ENCODE measurements at regions not wholly inside any gene's neighbourhood (a gene's known extent, or its start where the extent isn't known, plus 50 kb on each side); places are given as distances from the start of the nearest gene placed in this dataset.
"Not testable (repeated sequence)": the region's sequence is repeated elsewhere in the genome, so short reads cannot be mapped to it uniquely, and the experiment has no call there.

DNA sequence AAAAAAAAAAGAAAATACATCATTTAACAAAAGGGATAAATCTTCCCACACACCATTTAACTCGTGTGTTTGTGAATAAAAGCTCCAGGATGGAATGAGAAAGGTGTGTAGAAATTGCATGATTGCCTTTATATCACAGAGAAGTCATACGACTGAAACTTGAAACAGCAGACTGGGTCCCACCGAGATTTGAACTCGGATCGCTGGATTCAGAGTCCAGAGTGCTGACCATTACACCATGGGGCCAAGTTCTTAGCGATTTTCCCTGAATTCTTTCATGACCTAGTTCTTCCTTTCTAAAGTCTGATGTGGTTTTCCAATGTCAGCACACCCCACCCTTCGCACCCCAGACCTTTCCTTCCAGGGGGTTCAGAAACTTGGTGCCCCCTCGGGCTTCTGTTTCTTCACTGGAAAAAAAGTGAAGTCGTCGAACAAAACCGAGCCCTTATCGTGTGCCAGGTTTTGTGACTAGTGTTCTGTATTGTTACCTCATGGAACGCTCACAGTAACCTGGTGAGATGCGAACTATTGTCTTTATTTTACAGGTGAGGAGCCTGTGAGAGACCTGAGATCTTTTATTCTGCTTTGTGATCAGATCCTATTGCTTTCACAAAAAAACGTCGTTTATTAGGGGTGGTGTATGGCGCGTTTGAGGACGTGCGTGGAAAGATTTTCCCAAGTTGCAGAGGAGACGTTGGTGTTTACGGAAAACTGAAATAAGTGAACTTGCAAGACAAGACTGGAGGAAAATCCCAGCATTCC is 120.8 kb downstream of the OR2B2 start:
- Mint-ChIP-seq H3K36me3 (ENCODE audit: low read depth) (no peaks in the 10 kb centered on the region), H3K27me3 (ENCODE audit: low read depth) (peaks cover 10% of the 10 kb centered on the region), H3K4me1 (ENCODE audit: low read depth) (peaks cover 45% of the 10 kb centered on the region), H3K9me3 (no peaks in the 10 kb centered on the region), H3K27ac (peak overlapping the region; percentile 59), H3K4me3 (ENCODE audit: low read depth) (peak overlapping the region; percentile 86)
- no peak for DNase-seq (ENCODE audit: low spot score)
- intact Hi-C loops (cut with micrococcal nuclease), result no loop called here

DNA sequence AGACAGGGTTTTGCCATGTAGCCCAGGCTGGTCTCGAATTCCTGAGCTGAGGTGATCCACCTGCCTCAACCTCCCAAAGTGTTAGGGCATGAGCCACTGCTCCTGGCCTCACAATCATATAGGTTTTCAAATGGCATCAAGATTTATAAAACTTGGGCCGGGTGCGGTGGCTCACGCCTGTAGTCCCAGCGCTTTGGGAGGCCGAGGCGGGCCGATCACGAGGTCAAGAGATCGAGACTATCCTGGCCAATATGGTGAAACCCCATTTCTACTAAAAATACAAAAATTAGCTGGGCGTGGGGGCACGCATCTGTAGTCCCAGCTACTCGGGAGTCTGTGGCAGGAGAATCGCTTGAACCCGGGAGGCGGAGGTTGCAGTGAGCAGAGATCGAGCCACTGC is 123.8 kb downstream of the OR2B2 start:
- peaks cover 21% of the 10 kb centered on the region for H3K4me1 Mint-ChIP-seq (ENCODE audit: low read depth)
- intact Hi-C loops (cut with micrococcal nuclease); H3K36me3 Mint-ChIP-seq (ENCODE audit: low read depth); H3K4me3 Mint-ChIP-seq (ENCODE audit: low read depth); DNase-seq (ENCODE audit: low spot score); H3K27ac Mint-ChIP-seq; H3K9me3 Mint-ChIP-seq: not testable (repeated sequence)
- peaks cover 27% of the 10 kb centered on the region for H3K27me3 Mint-ChIP-seq (ENCODE audit: low read depth)

DNA sequence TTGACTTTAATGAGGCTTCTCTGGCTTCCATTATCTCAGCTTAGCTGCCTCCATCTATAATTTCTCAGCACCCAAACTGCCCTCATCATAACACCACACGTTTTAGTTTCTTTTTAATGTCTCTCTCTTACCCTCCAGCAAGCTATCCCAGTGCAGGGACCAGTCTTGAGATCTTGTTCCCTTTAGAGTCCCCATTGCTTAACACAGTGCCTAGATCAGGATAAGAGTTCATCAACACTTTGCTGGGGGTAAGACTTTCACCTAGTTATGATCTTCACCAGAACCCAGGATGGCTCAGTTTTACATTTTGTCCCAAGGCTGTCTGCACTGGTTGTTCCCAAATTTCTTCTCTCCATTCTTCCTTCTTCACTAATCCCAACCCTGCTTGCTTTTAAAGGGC is 126.1 kb downstream of the OR2B2 start:
- Mint-ChIP-seq H3K9me3 (no peaks in the 10 kb centered on the region), H3K36me3 (ENCODE audit: low read depth) (no peaks in the 10 kb centered on the region), H3K4me3 (ENCODE audit: low read depth) (no peak overlapping the region), H3K27me3 (ENCODE audit: low read depth) (peaks cover 31% of the 10 kb centered on the region), H3K27ac (no peak overlapping the region), H3K4me1 (ENCODE audit: low read depth) (peaks cover under 1% of the 10 kb centered on the region)
- intact Hi-C loops (cut with micrococcal nuclease), result no loop called here
- no peak for DNase-seq (ENCODE audit: low spot score)

DNA sequence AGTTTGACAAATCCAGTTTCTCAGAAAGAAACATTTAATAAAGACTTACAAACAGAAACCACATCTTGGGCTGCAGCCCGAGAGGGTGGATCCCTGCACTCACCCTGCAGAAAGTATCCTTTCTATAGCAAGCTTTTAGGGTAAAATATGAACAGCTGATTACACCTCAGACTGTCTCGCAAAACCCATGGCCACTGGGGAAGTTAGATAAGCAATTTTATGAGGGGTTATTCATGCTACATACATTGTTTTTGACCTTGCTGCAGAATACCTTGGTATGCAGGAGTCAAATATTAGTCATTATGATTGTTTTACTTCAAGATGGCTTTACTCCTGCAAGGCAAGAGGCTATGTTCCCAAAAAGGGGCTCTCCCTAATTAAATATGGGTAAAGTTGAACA is 126.9 kb downstream of the OR2B2 start:
- DNase-seq (ENCODE audit: low spot score), result no peak
- H3K27me3 Mint-ChIP-seq (ENCODE audit: low read depth), result peaks cover 37% of the 10 kb centered on the region
- no peaks in the 10 kb centered on the region for H3K36me3 Mint-ChIP-seq (ENCODE audit: low read depth)
- H3K9me3 Mint-ChIP-seq, result no peaks in the 10 kb centered on the region
- no peak overlapping the region for H3K27ac Mint-ChIP-seq
- intact Hi-C loops (cut with micrococcal nuclease), result no loop called here
- no peak overlapping the region for H3K4me3 Mint-ChIP-seq (ENCODE audit: low read depth)
- no peaks in the 10 kb centered on the region for H3K4me1 Mint-ChIP-seq (ENCODE audit: low read depth)

DNA sequence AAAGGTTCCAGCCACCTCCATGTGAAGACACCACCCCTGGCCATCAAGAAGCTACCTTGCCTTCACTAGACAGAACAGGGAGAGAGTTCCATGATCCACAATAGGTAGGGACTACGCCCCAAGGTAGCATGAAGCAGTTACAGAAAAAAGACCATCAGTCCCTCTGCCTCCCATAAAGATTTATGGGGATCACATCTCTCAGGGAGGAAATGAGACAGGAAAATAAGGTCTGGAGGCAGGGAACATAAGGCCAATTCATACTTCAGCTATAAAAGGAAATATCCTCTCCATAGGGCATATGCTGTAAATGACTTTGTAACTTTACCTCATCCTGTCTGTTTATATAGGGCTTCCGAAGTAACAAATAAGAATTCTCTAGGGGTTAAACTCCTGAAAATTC is 129.4 kb downstream of the OR2B2 start:
- no peaks in the 10 kb centered on the region for H3K36me3 Mint-ChIP-seq (ENCODE audit: low read depth)

DNA sequence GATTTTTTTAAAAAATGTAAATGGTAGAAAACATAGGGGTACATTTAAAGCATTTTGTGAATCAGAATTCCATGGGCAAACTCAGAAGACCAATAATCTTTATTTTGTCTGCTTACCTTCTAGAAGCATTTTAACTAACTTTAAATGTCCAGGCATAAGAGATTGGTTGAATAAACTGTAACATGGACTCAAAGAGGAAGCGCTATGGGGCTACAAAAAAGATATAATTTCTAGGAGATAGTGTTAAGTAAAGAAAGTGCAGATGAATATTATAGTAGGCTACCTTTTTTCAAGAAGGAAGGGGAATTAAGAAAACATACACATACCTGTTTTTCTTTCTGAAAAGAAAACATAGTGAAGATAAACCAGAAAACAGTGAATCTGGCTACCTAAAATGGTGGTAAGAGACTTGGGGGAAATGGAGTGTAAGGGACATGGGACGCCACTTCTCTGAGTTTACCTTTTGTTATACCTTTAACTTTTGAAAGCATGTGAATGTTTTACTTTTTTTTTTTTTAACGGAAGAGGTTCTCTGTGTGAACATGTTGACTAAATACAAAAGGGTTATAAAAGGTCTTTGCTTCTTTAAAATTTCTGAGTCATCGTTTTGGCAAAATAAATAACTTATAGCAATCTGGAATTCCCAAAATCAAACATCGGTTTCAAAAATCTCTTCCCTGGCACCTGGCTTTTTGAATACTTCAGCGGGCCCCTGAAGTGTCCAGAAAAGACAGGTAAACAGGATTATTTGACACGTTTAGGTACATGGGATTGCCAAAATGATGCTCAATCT is 133.4 kb downstream of the OR2B2 start:
- H3K27me3 Mint-ChIP-seq (ENCODE audit: low read depth), result peaks cover 41% of the 10 kb centered on the region
- intact Hi-C loops (cut with micrococcal nuclease), result no loop called here
- H3K36me3 Mint-ChIP-seq (ENCODE audit: low read depth), result no peaks in the 10 kb centered on the region
- H3K27ac Mint-ChIP-seq, result no peak overlapping the region
- DNase-seq (ENCODE audit: low spot score), result no peak
- H3K4me3 Mint-ChIP-seq (ENCODE audit: low read depth), result no peak overlapping the region
- H3K4me1 Mint-ChIP-seq (ENCODE audit: low read depth), result no peaks in the 10 kb centered on the region
- no peaks in the 10 kb centered on the region for H3K9me3 Mint-ChIP-seq

More for the DNA sequence above, 129.4 kb downstream of the OR2B2 start:
- Mint-ChIP-seq H3K9me3 (no peaks in the 10 kb centered on the region), H3K4me3 (ENCODE audit: low read depth) (no peak overlapping the region), H3K27me3 (ENCODE audit: low read depth) (peaks cover 46% of the 10 kb centered on the region), H3K27ac (no peak overlapping the region), H3K4me1 (ENCODE audit: low read depth) (no peaks in the 10 kb centered on the region)
- intact Hi-C loops (cut with micrococcal nuclease), result no loop called here
- DNase-seq (ENCODE audit: low spot score), result no peak

DNA sequence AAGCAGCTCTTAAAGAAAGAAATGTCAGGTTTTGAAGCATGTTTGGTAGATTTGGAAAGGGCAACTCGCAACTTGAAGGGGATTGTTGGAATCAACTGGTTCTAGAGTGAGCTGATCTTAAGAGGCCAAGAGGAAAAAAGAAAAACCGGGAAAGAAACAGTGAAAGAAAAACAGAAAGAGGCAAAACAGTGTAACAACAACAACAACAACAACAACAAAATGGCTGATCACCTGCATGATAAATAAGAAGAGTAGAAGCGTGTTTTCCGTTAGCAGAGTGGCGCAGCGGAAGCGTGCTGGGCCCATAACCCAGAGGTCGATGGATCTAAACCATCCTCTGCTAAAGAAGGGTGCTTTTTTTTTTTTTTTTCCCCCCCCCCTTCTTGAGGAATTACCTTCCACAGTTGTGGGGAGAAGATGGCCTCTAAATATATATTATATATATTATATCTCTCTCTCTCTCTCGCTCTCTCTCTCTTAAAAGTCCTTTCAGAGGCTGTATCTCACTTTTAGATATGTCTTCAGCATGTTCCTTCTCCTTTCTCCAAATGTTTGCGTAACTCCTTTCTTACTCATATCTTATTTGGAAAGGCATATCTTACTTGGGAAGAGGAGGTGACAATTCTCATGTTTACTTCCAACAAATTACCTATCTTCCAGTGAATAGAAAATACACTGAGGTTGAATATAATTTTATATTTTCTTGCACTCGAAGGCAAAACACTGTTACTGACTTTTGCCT is 134.4 kb downstream of the OR2B2 start:
- H3K36me3 Mint-ChIP-seq (ENCODE audit: low read depth), result no peaks in the 10 kb centered on the region
- H3K4me1 Mint-ChIP-seq (ENCODE audit: low read depth), result no peaks in the 10 kb centered on the region
- H3K4me3 Mint-ChIP-seq (ENCODE audit: low read depth), result no peak overlapping the region
- peaks cover 38% of the 10 kb centered on the region for H3K27me3 Mint-ChIP-seq (ENCODE audit: low read depth)
- intact Hi-C loops (cut with micrococcal nuclease), result no loop called here
- DNase-seq (ENCODE audit: low spot score), result no peak
- H3K9me3 Mint-ChIP-seq, result no peaks in the 10 kb centered on the region
- no peak overlapping the region for H3K27ac Mint-ChIP-seq

DNA sequence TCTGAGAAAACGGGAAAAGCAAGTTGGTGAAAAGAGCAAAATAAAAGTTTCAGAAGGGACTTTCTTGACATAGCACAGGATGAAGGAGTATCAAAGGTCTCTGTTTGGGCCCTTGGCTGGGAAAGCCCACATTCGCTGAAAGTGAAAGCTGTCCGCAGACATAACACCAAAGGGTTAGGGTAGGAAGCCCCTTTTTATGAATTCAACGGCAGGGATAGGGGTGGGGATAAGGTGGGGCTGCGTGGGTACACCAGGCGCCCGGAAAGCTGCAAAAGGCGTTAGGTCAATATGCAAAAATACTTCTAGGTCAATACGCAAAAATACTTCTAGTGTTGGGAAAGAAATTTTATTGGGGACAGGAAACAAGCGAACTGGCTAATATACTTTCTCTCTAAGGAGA is 135.1 kb downstream of the OR2B2 start:
- H3K4me1 Mint-ChIP-seq (ENCODE audit: low read depth), result peaks cover 3% of the 10 kb centered on the region
- no peak overlapping the region for H3K4me3 Mint-ChIP-seq (ENCODE audit: low read depth)
- intact Hi-C loops (cut with micrococcal nuclease), result no loop called here
- no peaks in the 10 kb centered on the region for H3K36me3 Mint-ChIP-seq (ENCODE audit: low read depth)
- no peak overlapping the region for H3K27ac Mint-ChIP-seq
- H3K9me3 Mint-ChIP-seq, result no peaks in the 10 kb centered on the region
- DNase-seq (ENCODE audit: low spot score), result no peak
- peaks cover 35% of the 10 kb centered on the region for H3K27me3 Mint-ChIP-seq (ENCODE audit: low read depth)

DNA sequence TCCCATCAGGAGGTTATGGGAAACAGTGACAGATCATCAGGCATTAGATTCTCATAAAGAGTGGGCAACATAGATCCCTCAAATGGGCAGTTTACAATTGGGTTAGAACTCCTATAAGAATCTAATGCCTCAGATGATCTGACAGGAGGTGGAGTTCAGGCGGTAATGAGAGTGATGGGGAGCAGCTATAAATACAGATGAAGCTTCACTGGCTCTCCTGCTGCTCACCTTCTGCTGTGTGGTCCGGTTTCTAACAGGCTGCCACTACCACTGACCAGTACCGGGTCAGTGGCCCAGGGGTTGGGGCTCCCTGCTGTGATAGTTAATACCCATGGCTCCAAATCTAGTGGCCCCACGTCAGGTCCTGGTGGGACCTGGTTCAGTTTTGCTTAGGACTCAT is 135.7 kb downstream of the OR2B2 start:
- no peak overlapping the region for H3K4me3 Mint-ChIP-seq (ENCODE audit: low read depth)
- no peak overlapping the region for H3K27ac Mint-ChIP-seq
- peaks cover 7% of the 10 kb centered on the region for H3K4me1 Mint-ChIP-seq (ENCODE audit: low read depth)
- H3K27me3 Mint-ChIP-seq (ENCODE audit: low read depth), result peaks cover 35% of the 10 kb centered on the region
- H3K9me3 Mint-ChIP-seq, result no peaks in the 10 kb centered on the region
- DNase-seq (ENCODE audit: low spot score), result no peak
- no peaks in the 10 kb centered on the region for H3K36me3 Mint-ChIP-seq (ENCODE audit: low read depth)
- intact Hi-C loops (cut with micrococcal nuclease), result no loop called here

DNA sequence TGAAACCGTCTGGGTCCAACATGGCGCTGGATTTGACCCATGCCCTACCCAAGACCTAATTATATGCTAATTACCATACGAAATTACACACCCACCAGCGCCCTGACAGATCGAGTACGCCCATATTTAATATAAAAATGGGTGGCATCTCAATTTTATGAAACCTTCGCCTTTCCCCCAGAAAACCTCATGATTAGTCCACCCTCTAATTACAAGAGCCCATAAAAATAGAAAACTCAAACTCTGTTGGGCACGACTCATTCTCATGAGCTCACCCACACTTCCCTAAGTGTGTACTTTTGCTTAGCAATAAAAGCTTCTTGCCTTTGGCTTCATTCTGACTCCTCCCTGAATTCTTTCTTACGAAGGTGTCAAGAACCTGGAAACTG is 136.4 kb downstream of the OR2B2 start:
- intact Hi-C loops (cut with micrococcal nuclease), result no loop called here
- Mint-ChIP-seq H3K4me1 (ENCODE audit: low read depth) (peaks cover 12% of the 10 kb centered on the region), H3K36me3 (ENCODE audit: low read depth) (no peaks in the 10 kb centered on the region), H3K27ac (no peak overlapping the region), H3K4me3 (ENCODE audit: low read depth) (no peak overlapping the region), H3K27me3 (ENCODE audit: low read depth) (peaks cover 36% of the 10 kb centered on the region), H3K9me3 (no peaks in the 10 kb centered on the region)
- DNase-seq (ENCODE audit: low spot score), result no peak

DNA sequence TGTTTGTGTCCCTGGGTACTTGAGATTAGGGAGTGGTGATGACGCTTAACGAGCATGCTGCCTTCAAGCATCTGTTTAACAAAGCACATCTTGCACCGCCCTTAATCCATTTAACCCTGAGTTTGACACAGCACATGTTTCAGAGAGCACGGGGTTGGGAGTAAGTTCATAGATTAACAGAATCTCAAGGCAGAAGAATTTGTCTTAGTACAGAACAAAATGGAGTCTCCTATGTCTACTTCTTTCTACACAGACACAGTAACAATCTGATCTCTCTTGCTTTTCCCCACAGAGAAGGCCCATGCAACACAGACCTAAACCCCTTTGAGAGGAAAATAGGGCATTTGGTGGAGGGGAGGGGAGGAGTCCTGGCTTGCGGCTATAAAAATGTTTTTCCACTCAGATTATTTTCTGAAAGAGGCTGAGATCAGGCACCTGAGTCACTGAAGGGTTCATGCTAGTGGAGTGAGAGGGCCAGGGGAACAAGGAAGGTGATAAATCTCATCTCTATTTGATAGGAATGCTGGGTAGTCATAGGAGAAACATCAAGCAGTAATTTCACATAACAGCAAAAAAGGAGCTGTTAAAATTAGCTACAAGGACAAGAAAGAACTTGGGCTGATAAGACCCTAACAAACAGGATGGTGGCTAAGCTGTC is 136.9 kb downstream of the OR2B2 start:
- DNase-seq (ENCODE audit: low spot score); H3K4me3 Mint-ChIP-seq (ENCODE audit: low read depth); H3K27ac Mint-ChIP-seq; H3K36me3 Mint-ChIP-seq (ENCODE audit: low read depth); H3K9me3 Mint-ChIP-seq; intact Hi-C loops (cut with micrococcal nuclease): not testable (repeated sequence)
- peaks cover 34% of the 10 kb centered on the region for H3K27me3 Mint-ChIP-seq (ENCODE audit: low read depth)
- peaks cover 12% of the 10 kb centered on the region for H3K4me1 Mint-ChIP-seq (ENCODE audit: low read depth)

DNA sequence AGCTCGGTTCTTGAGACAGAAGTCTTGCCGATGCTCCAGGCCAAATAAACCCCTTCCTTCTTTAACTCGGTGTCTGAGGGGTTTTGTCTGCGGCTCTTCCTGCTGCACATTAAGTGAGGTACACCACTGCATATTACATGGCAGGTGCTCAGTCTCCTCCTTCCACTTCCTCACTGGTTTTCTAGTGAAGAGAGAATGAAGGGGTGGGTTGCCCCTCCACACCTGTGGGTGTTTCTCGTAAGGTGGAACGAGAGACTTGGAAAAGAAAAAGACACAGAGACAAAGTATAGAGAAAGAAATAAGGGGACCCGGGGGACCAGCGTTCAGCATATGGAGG is 138.0 kb downstream of the OR2B2 start:
- H3K9me3 Mint-ChIP-seq; H3K36me3 Mint-ChIP-seq (ENCODE audit: low read depth); intact Hi-C loops (cut with micrococcal nuclease); H3K27ac Mint-ChIP-seq; H3K4me3 Mint-ChIP-seq (ENCODE audit: low read depth); DNase-seq (ENCODE audit: low spot score): not testable (repeated sequence)
- Mint-ChIP-seq H3K4me1 (ENCODE audit: low read depth) (peaks cover 12% of the 10 kb centered on the region), H3K27me3 (ENCODE audit: low read depth) (peaks cover 32% of the 10 kb centered on the region)
